ENCODE measurements at regions not wholly inside any gene's neighbourhood (a gene's known extent, or its start where the extent isn't known, plus 50 kb on each side); places are given as distances from the start of the nearest gene placed in this dataset.

DNA sequence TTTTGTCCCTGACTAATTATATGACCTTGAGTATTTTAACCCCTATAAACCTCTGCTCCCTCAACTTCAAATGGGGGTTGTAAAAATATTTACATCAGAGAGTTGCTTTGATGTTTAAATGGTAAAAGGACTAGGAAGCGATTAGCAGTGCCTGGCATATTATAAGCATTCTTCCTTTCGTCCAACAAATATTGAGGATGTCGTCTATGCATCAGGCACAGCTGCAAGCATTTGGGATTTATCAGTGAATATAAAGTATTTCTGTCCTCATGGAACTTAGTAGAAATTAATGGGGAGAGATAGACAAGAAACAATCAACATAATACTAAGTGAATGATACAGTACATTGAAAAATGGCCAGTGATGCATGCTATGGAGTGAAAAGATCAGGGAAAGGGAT, 115.5 kb upstream of the EDNRA start:
- Histone ChIP-seq H3K27ac (no peak overlapping the region), H3K36me3 (no peaks in the 10 kb centered on the region), H3K9me3 (ENCODE audit: severe bottlenecking) (no peaks in the 10 kb centered on the region), H3K4me3 (ENCODE audit: low read depth, low read length) (no peak overlapping the region), H3K27me3 (ENCODE audit: insufficient read depth, low read depth, severe bottlenecking) (no peaks in the 10 kb centered on the region)
- no peak for DNase-seq
- TF ChIP-seq, protein P1, sequence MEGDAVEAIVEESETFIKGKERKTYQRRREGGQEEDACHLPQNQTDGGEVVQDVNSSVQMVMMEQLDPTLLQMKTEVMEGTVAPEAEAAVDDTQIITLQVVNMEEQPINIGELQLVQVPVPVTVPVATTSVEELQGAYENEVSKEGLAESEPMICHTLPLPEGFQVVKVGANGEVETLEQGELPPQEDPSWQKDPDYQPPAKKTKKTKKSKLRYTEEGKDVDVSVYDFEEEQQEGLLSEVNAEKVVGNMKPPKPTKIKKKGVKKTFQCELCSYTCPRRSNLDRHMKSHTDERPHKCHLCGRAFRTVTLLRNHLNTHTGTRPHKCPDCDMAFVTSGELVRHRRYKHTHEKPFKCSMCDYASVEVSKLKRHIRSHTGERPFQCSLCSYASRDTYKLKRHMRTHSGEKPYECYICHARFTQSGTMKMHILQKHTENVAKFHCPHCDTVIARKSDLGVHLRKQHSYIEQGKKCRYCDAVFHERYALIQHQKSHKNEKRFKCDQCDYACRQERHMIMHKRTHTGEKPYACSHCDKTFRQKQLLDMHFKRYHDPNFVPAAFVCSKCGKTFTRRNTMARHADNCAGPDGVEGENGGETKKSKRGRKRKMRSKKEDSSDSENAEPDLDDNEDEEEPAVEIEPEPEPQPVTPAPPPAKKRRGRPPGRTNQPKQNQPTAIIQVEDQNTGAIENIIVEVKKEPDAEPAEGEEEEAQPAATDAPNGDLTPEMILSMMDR (IDR thresholded peaks at IDR 0.05; ENCODE audit: low read depth, low read length) = no peak

DNA sequence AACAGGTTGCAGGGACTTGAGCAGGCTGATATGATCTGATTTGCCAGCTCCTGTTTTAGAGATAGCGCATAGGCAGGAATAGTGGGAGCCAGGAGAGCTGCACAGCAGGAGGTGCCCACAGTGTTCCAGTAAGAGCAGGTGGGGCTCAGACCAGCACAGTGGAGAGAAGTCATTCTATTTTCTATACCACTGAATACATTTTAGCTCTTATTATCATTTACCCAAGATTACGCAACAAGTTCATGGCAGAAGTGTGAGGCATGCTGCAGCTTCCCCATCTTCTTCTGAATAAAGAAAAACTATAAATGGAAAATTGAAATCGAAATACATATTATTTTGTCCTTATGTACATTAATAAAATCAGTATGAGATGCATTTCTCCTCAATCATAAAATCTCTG, 114.7 kb upstream of the EDNRA start:
- DNase-seq = no peak
- no peaks in the 10 kb centered on the region for H3K9me3 ChIP-seq (ENCODE audit: severe bottlenecking)
- no peaks in the 10 kb centered on the region for H3K36me3 ChIP-seq
- TF ChIP-seq, protein P1 (IDR thresholded peaks at IDR 0.05; ENCODE audit: low read depth, low read length) = no peak
- no peak overlapping the region for H3K27ac ChIP-seq
- H3K4me3 ChIP-seq (ENCODE audit: low read depth, low read length) = no peak overlapping the region
- H3K27me3 ChIP-seq (ENCODE audit: insufficient read depth, low read depth, severe bottlenecking) = no peaks in the 10 kb centered on the region

DNA sequence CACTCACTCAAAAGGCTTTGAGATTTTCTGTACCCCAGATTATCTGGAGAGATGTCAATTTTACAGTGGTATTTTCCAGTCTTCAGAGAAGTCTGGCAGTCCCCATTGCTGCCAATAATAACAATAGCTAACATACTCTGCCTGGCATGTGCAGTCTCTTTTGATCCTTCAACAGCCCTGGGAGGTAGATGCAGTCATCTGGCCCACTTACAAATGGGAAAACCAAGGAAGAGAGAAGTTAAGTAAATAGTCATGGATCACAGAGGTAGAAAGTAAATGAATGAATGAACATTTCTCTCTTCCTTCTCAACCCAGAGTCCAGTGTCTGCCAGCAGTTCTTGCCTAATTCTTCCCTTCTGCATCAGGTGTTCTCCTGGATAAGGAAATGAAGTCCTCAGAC, 113.0 kb upstream of the EDNRA start:
- no peak for DNase-seq
- no peaks in the 10 kb centered on the region for H3K36me3 ChIP-seq
- no peaks in the 10 kb centered on the region for H3K27me3 ChIP-seq (ENCODE audit: insufficient read depth, low read depth, severe bottlenecking)
- H3K27ac ChIP-seq = no peak overlapping the region
- no peaks in the 10 kb centered on the region for H3K9me3 ChIP-seq (ENCODE audit: severe bottlenecking)
- TF ChIP-seq, protein P1 (IDR thresholded peaks at IDR 0.05; ENCODE audit: low read depth, low read length) = no peak
- no peak overlapping the region for H3K4me3 ChIP-seq (ENCODE audit: low read depth, low read length)

DNA sequence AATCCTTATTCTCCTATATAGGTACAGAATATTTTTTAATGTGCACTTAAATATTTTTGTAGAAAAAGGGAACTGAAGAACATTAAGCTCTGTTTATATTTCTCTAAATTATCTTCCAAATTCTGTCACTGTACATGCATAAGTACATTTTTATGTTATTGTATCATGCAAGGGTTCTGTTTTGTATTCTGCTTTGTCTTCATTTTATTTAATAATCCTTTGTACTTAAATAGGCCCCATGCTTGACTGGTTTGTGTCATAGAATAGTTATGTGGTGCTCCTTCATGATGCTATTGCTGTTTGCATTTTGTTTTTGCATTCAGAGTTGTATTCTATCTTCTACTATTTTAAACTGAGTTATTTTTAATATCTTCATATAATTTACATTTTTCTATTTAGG, 111.9 kb upstream of the EDNRA start:
- TF ChIP-seq, protein P1 (IDR thresholded peaks at IDR 0.05; ENCODE audit: low read depth, low read length) = no peak
- Histone ChIP-seq H3K9me3 (ENCODE audit: severe bottlenecking) (no peaks in the 10 kb centered on the region), H3K4me3 (ENCODE audit: low read depth, low read length) (no peak overlapping the region), H3K27ac (no peak overlapping the region), H3K36me3 (no peaks in the 10 kb centered on the region), H3K27me3 (ENCODE audit: insufficient read depth, low read depth, severe bottlenecking) (no peaks in the 10 kb centered on the region)
- DNase-seq = no peak

DNA sequence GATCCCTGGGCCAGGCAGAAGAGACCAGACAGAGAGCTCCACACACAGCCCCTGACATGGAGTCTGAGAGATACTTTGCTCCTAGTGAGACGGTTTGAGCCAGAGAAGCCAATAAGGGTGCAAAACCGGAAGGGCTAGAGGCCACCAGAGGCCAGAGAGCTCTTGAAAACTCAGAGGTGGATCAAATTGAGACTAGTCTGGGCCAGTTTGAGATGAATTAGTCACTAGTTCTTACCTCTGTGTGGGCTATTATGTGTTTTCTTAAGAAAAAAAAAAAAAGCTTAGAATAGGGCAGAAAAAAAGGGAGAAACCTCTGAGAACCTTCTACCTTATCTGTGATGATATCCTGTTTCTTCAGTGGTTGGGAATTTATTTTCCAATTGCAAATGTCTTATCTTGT, 110.4 kb upstream of the EDNRA start:
- Histone ChIP-seq H3K27me3 (ENCODE audit: insufficient read depth, low read depth, severe bottlenecking) (no peaks in the 10 kb centered on the region), H3K36me3 (no peaks in the 10 kb centered on the region), H3K27ac (no peak overlapping the region), H3K4me3 (ENCODE audit: low read depth, low read length) (no peak overlapping the region), H3K9me3 (ENCODE audit: severe bottlenecking) (no peaks in the 10 kb centered on the region)
- TF ChIP-seq, protein P1 (IDR thresholded peaks at IDR 0.05; ENCODE audit: low read depth, low read length) = no peak
- DNase-seq = no peak

DNA sequence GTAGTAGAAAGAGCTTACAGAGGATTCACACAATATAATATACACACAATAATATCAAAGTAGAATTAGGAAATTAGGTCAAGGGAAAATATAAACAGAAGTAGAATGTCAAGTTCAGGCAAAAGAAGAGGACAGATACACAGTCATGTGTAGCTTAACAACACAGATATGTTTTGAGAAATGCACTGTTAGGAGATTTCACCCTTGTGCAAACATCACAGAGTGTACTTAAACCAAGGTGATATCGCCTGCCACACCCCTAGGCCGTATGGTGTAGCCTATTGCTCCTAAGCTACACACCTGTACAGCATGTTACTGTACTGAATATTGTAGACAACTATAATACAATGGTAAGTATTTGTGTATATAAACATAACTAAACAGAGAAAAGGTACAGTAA, 110.0 kb upstream of the EDNRA start:
- Histone ChIP-seq H3K36me3 (no peaks in the 10 kb centered on the region), H3K9me3 (ENCODE audit: severe bottlenecking) (no peaks in the 10 kb centered on the region), H3K4me3 (ENCODE audit: low read depth, low read length) (no peak overlapping the region), H3K27ac (no peak overlapping the region), H3K27me3 (ENCODE audit: insufficient read depth, low read depth, severe bottlenecking) (no peaks in the 10 kb centered on the region)
- TF ChIP-seq, protein P1 (IDR thresholded peaks at IDR 0.05; ENCODE audit: low read depth, low read length) = no peak
- no peak for DNase-seq
